CD14-positive monocyte (primary cell): ENCODE measurements at regions not wholly inside any gene's neighbourhood (a gene's known extent, or its start where the extent isn't known, plus 50 kb on each side); places are given as distances from the start of the nearest gene placed in this dataset.

ENCODE experiments used
- DNase-seq, 3 donors: peaks; one replicate each; pipeline ENCODE4 v3.0.0-alpha.2; 2011 to 2022
- H2AFZ ChIP-seq: 2 replicates; pipeline ENCODE4 v1.6.0; 2012; ENCODE audit warnings: mild to moderate bottlenecking, low read depth, low read length, inconsistent platforms; ENCODE audit not compliant: insufficient read depth, poor library complexity, severe bottlenecking
- H3K27ac ChIP-seq, 2 donors: 1 replicate in 1 of 2; 2 replicates in 1 of 2; pipeline ENCODE4 v1.5.1; 2012 to 2013; ENCODE audit warnings: low read length in 2 of 2, control low read depth in 1 of 2, inconsistent platforms in 1 of 2, low read depth in 1 of 2, mild to moderate bottlenecking in 1 of 2
- H3K27me3 ChIP-seq, 2 donors: one replicate each; pipeline versions ENCODE4 v1.6.0 to v1.6.1; 2011 to 2013; ENCODE audit warnings: low read length in 2 of 2; ENCODE audit not compliant: control insufficient read depth in 2 of 2, insufficient read depth in 2 of 2
- H3K36me3 ChIP-seq, 2 donors: replicated peaks in 1 of 2; 1 replicate in 1 of 2; 2 replicates in 1 of 2; pipeline versions ENCODE4 v1.5.1 to v1.6.1; 2012 to 2013; ENCODE audit warnings: low read length in 2 of 2, control low read depth in 1 of 2, inconsistent platforms in 1 of 2, mild to moderate bottlenecking in 1 of 2; ENCODE audit not compliant: insufficient read depth in 2 of 2, control insufficient read depth in 1 of 2
- H3K4me1 ChIP-seq, 2 donors: 1 replicate in 1 of 2; 2 replicates in 1 of 2; pipeline versions ENCODE4 v1.5.1 to v1.6.1; 2012 to 2013; ENCODE audit warnings: low read length in 2 of 2, control low read depth in 1 of 2, inconsistent platforms in 1 of 2, mild to moderate bottlenecking in 1 of 2, moderate library complexity in 1 of 2; ENCODE audit not compliant: insufficient read depth in 2 of 2, control insufficient read depth in 1 of 2
- H3K4me2 ChIP-seq: replicated peaks from 2 replicates; pipeline ENCODE3; 2012; ENCODE audit warnings: low read length, moderate library complexity, mild to moderate bottlenecking; ENCODE audit not compliant: poor library complexity, severe bottlenecking; ENCODE audit errors: extremely low read depth
- H3K4me3 ChIP-seq, 3 experiments: fragments of 200-600 bp in 1 of 3; sonication (generic) in 1 of 3; replicated peaks in 1 of 3; 1 replicate in 2 of 3; 2 replicates in 1 of 3; pipeline ENCODE4 v1.5.1; 2011 to 2013; ENCODE audit warnings: low read length in 3 of 3, mild to moderate bottlenecking in 3 of 3, control low read depth in 2 of 3, low read depth in 2 of 3, inconsistent platforms in 1 of 3, moderate library complexity in 1 of 3
- H3K79me2 ChIP-seq: 2 replicates; pipeline ENCODE4 v1.6.0; 2012; ENCODE audit warnings: mild to moderate bottlenecking, control low read depth, inconsistent platforms, low read length, moderate library complexity; ENCODE audit not compliant: insufficient read depth
- H3K9ac ChIP-seq: 2 replicates; pipeline ENCODE4 v1.6.0; 2017; ENCODE audit warnings: low read length, mild to moderate bottlenecking; ENCODE audit not compliant: insufficient read depth, poor library complexity, severe bottlenecking
- H3K9me3 ChIP-seq, 2 donors: replicated peaks in 1 of 2; 1 replicate in 1 of 2; 2 replicates in 1 of 2; pipeline versions ENCODE4 v1.5.1 to v1.6.1; 2012 to 2013; ENCODE audit warnings: low read length in 2 of 2, control low read depth in 1 of 2; ENCODE audit not compliant: control insufficient read depth in 1 of 2, insufficient read depth in 1 of 2
- H4K20me1 ChIP-seq: 2 replicates; pipeline ENCODE4 v1.6.0; 2012; ENCODE audit warnings: mild to moderate bottlenecking, low read length, control low read depth, moderate library complexity; ENCODE audit not compliant: insufficient read depth
- H3K27ac Mint-ChIP-seq, 7 donors: one replicate each; pipeline ENCODE4 v1.8.0; 2020; ENCODE audit warnings: mild to moderate bottlenecking in 7 of 7, mixed read lengths in 7 of 7, moderate library complexity in 6 of 7, inconsistent platforms in 2 of 7
- H3K27me3 Mint-ChIP-seq, 3 donors: one replicate each; pipeline ENCODE4 v1.8.0; 2021 to 2022; ENCODE audit warnings: low read depth in 3 of 3, mild to moderate bottlenecking in 3 of 3, mixed read lengths in 3 of 3, moderate library complexity in 3 of 3, inconsistent platforms in 1 of 3
- H3K36me3 Mint-ChIP-seq, 2 donors: one replicate each; pipeline ENCODE4 v1.8.0; 2020; ENCODE audit warnings: mixed read lengths in 2 of 2, inconsistent platforms in 1 of 2, mild to moderate bottlenecking in 1 of 2
- H3K4me1 Mint-ChIP-seq: one replicate; pipeline ENCODE4 v1.8.0; 2020; ENCODE audit warnings: mild to moderate bottlenecking, mixed read lengths
- H3K4me3 Mint-ChIP-seq, 2 donors: one replicate each; pipeline ENCODE4 v1.8.0; 2020; ENCODE audit warnings: mild to moderate bottlenecking in 2 of 2, mixed read lengths in 2 of 2, moderate library complexity in 1 of 2
- H3K9me3 Mint-ChIP-seq, 7 donors: one replicate each; pipeline ENCODE4 v1.8.0; 2020 to 2022; ENCODE audit warnings: mixed read lengths in 7 of 7, mild to moderate bottlenecking in 6 of 7, moderate library complexity in 6 of 7, inconsistent platforms in 2 of 7
- WGBS: methylation state at CpG from one replicate; pipeline ENCODE4 v1.1.5; 2013; ENCODE audit warnings: missing lambda C conversion rate; ENCODE audit not compliant: insufficient coverage; 5-methylcytosine and 5-hydroxymethylcytosine counted together
- intact Hi-C, 2 donors: fragments of 100-400 bp; cut with micrococcal nuclease; formaldehyde crosslinking; loops; one replicate each; pipeline versions ENCODE4 v1.15.0 to v1.15.1; 2023
- TF ChIP-seq, protein P1 (sequence below): fragments of 200-600 bp; IDR thresholded peaks from one replicate; pipeline ENCODE4 v1.8.0; 2022; ENCODE audit warnings: antibody characterized with exemption, mild to moderate bottlenecking

DNA sequence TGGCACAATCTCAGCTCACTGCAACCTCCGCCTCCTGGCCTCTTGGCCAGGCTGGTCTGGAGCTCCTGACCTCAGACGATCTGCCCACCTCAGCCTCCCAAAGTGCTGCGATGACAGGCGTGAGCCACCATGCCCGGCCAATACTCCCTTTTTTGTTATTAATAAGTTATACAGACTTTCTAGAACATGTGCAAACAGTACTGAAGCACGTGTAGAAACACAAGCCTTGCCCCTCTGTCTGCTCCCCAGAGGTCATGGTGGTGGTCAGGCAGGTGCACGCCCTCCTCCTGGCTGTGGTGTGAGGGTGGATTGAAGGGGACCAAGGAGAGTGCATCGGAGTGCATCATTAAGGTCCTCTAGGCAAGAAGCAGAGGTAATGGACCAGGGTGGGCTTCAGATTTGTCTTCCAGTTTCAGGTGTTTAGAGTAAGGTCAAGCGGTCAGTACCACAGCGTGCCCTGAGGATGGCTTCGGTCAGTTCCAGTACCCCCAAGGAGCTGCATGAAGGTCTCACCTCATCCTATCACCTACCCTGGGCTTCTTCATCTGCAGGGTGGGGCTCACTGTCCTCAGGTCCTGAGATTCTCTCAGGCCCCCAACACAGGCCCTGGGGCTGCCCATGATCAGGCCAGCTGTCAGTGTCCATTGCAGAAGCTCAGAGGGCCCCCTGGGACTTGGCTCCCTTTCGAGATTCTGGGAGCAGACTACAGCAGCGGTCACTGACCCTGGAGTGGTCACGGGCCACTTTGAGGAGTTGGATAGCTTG, 124.3 kb downstream of the GLI2 start:
- WGBS, result 92% methylated on average over 8 of the region's 14 CpGs
- Histone ChIP-seq H3K79me2 (no peaks in the 10 kb centered on the region), H3K9me3 (no peaks in the 10 kb centered on the region), H3K36me3 (no peaks in the 10 kb centered on the region), H4K20me1 (no peaks in the 10 kb centered on the region), H3K27me3 (no peaks in the 10 kb centered on the region), H2AFZ (no peak overlapping the region), H3K27ac (no peak overlapping the region), H3K4me3 (no peak overlapping the region), H3K9ac (no peak overlapping the region), H3K4me1 (no peaks in the 10 kb centered on the region), H3K4me2 (no peak overlapping the region)
- Mint-ChIP-seq H3K4me1 (no peaks in the 10 kb centered on the region), H3K27ac (peak overlapping the region in 1 of 7 donors; percentile 2), H3K36me3 (no peaks in the 10 kb centered on the region), H3K9me3 (no peaks in the 10 kb centered on the region), H3K27me3 (peaks cover 0 to 5% (median 3%) of the 10 kb centered on the region in 3 donors), H3K4me3 (no peak overlapping the region)
- intact Hi-C loops, result no loop called here
- TF ChIP-seq, protein P1, sequence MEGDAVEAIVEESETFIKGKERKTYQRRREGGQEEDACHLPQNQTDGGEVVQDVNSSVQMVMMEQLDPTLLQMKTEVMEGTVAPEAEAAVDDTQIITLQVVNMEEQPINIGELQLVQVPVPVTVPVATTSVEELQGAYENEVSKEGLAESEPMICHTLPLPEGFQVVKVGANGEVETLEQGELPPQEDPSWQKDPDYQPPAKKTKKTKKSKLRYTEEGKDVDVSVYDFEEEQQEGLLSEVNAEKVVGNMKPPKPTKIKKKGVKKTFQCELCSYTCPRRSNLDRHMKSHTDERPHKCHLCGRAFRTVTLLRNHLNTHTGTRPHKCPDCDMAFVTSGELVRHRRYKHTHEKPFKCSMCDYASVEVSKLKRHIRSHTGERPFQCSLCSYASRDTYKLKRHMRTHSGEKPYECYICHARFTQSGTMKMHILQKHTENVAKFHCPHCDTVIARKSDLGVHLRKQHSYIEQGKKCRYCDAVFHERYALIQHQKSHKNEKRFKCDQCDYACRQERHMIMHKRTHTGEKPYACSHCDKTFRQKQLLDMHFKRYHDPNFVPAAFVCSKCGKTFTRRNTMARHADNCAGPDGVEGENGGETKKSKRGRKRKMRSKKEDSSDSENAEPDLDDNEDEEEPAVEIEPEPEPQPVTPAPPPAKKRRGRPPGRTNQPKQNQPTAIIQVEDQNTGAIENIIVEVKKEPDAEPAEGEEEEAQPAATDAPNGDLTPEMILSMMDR, result no peak
- no peak for DNase-seq

DNA sequence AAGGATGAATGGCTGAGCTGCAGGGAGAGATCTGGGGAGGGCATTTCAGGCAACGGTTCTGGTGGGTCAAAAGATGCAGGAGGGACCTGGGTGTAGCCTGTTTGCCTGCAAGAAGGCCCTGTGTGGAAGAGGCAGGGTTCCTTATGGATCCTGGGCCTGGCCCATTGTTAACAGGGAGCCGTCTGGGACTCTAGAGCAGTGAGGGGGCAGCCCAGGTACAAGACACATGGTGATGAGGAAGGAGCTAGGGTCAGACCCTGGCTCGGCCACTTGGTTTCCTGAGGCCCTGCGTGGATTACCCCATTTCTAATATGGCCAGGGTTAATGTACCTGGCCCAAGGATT, 124.9 kb downstream of the GLI2 start:
- H3K27ac Mint-ChIP-seq, result peak overlapping the region in 1 of 7 donors; percentile 2
- Histone ChIP-seq H3K79me2 (no peaks in the 10 kb centered on the region), H2AFZ (no peak overlapping the region), H3K4me2 (no peak overlapping the region), H4K20me1 (no peaks in the 10 kb centered on the region), H3K36me3 (no peaks in the 10 kb centered on the region), H3K4me3 (no peak overlapping the region), H3K27ac (no peak overlapping the region), H3K4me1 (no peaks in the 10 kb centered on the region), H3K27me3 (no peaks in the 10 kb centered on the region), H3K9ac (no peak overlapping the region), H3K9me3 (no peaks in the 10 kb centered on the region)
- DNase-seq, result no peak
- intact Hi-C loops, result no loop called here
- TF ChIP-seq, protein P1, result no peak
- H3K9me3 Mint-ChIP-seq, result no peaks in the 10 kb centered on the region
- no peaks in the 10 kb centered on the region for H3K36me3 Mint-ChIP-seq
- H3K4me1 Mint-ChIP-seq, result no peaks in the 10 kb centered on the region
- no peak overlapping the region for H3K4me3 Mint-ChIP-seq
- 100% methylated on average over 4 of the region's 4 CpGs for WGBS
- H3K27me3 Mint-ChIP-seq, result peaks cover 3 to 5% (median 4%) of the 10 kb centered on the region in 3 donors
